WERI-Rb-1 (cell line): ENCODE measurements at regions not wholly inside any gene's neighbourhood (a gene's known extent, or its start where the extent isn't known, plus 50 kb on each side); places are given as distances from the start of the nearest gene placed in this dataset.

Experiments
- DNase-seq: peaks from one replicate; pipeline ENCODE4 v3.0.0-alpha.2; 2020
- H3K27ac ChIP-seq: fragments of 250-450 bp; sonication (Bioruptor Pico); 2 replicates; pipeline ENCODE4 v1.5.1; 2020; ENCODE audit warnings: mild to moderate bottlenecking, moderate library complexity
- H3K27me3 ChIP-seq: fragments of 250-450 bp; sonication (Bioruptor Pico); 2 replicates; pipeline ENCODE4 v1.5.1; 2021; ENCODE audit warnings: mild to moderate bottlenecking, low read depth, moderate library complexity; ENCODE audit not compliant: insufficient read depth, severe bottlenecking
- H3K36me3 ChIP-seq: fragments of 250-450 bp; sonication (Bioruptor Pico); 2 replicates; pipeline ENCODE4 v1.5.1; 2020; ENCODE audit warnings: mild to moderate bottlenecking, moderate library complexity
- H3K4me3 ChIP-seq: 2 replicates; pipeline ENCODE4 v1.5.1; 2011; ENCODE audit warnings: low read depth, mild to moderate bottlenecking, control low read depth, low read length
- H3K9me3 ChIP-seq: fragments of 250-450 bp; sonication (Bioruptor Pico); 2 replicates; pipeline ENCODE4 v1.5.1; 2021; ENCODE audit warnings: mild to moderate bottlenecking, moderate library complexity; ENCODE audit not compliant: severe bottlenecking
- TF ChIP-seq, protein P1 (sequence below): IDR thresholded peaks from 2 replicates; pipeline ENCODE4 v1.5.1; 2011; ENCODE audit warnings: low read depth, mild to moderate bottlenecking, control low read depth, inconsistent platforms, low read length

DNA sequence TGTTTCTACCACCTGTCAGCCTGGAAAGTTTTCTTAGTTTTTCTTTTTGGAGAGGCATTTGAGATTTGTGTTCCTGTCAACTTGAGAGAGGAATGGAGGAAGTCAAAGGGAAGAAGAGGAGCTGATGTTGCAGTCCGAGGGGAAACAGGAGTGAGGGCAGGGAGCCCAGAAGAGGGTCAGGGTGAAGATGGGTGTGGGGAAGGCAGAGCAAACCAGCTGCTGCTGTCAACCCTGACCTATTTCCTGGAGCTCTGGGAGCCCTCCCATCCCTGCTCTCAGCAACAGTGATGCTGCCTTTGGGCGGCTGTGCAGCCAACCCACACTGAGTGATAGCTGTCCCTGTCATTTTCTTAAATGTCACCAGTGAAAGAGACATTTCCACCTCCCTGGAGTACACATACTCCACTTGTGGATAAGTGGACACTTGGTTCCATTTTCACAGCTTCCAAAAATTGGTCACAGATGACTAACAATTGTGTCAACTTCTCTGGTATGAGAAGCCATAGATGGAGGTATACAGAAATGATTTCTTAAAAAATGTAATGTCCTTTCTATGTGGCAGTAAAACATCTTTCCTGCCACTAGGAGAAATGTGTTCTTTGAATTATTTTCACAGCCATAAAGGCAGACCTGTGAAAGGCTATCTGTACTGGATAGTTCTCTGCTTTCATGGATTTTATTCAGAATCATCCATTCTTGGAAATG is 556.3 kb upstream of the TBL1XR1 start:
- DNase-seq: no peak

DNA sequence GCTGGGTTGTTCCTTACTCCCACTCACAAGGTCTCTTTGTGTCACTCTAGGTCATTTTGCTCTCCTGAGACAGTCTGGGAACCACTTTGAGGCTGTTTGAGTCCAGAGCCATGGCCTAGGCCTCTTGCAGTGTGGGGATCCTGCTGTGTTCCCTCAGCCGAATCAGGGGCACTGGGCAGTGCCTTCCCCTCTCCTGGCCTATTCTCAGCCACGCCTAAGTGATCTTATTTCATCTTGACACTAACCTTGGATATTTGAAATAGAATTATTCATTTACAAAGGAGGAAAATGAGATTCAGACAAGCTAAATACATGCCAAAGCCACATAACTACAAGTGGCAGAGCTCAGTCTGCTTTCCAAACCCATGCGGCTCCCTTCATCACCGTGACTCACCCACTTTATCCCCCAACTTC is 557.2 kb upstream of the TBL1XR1 start:
- TF ChIP-seq, protein P1, sequence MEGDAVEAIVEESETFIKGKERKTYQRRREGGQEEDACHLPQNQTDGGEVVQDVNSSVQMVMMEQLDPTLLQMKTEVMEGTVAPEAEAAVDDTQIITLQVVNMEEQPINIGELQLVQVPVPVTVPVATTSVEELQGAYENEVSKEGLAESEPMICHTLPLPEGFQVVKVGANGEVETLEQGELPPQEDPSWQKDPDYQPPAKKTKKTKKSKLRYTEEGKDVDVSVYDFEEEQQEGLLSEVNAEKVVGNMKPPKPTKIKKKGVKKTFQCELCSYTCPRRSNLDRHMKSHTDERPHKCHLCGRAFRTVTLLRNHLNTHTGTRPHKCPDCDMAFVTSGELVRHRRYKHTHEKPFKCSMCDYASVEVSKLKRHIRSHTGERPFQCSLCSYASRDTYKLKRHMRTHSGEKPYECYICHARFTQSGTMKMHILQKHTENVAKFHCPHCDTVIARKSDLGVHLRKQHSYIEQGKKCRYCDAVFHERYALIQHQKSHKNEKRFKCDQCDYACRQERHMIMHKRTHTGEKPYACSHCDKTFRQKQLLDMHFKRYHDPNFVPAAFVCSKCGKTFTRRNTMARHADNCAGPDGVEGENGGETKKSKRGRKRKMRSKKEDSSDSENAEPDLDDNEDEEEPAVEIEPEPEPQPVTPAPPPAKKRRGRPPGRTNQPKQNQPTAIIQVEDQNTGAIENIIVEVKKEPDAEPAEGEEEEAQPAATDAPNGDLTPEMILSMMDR: no peak

More for the DNA sequence above, 556.3 kb upstream of the TBL1XR1 start:
- H3K27ac ChIP-seq: no peak overlapping the region
- H3K4me3 ChIP-seq: no peak overlapping the region
- TF ChIP-seq, protein P1: no peak
- no peaks in the 10 kb centered on the region for H3K9me3 ChIP-seq
- no peaks in the 10 kb centered on the region for H3K27me3 ChIP-seq
- no peaks in the 10 kb centered on the region for H3K36me3 ChIP-seq

DNA sequence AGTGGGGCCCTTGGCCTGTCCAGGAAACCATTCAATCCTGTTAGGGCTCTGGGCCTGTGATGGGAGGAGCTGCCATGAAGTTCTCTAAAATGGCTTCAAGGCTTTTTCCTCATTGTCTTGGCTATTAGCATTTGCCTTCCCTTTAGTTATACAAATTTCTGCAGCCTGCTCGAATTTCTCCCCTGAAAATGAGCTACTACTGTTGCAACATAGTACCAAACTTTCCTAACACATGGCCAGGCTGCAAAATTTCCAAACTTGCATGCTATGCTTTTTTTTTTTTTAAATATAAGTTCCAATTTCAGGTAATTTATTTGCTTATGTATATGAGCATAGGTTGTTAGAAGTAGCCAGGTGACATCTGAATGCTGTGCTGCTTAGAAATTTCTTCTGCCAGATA is 560.8 kb upstream of the TBL1XR1 start:
- no peak for DNase-seq
- TF ChIP-seq, protein P1: no peak
- no peak overlapping the region for H3K27ac ChIP-seq
- no peaks in the 10 kb centered on the region for H3K36me3 ChIP-seq
- H3K27me3 ChIP-seq: no peaks in the 10 kb centered on the region
- H3K4me3 ChIP-seq: no peak overlapping the region
- H3K9me3 ChIP-seq: peaks cover 3% of the 10 kb centered on the region

More for the DNA sequence above, 557.2 kb upstream of the TBL1XR1 start:
- Histone ChIP-seq H3K27ac (no peak overlapping the region), H3K9me3 (no peaks in the 10 kb centered on the region), H3K27me3 (no peaks in the 10 kb centered on the region), H3K36me3 (no peaks in the 10 kb centered on the region), H3K4me3 (no peak overlapping the region)
- DNase-seq: no peak

DNA sequence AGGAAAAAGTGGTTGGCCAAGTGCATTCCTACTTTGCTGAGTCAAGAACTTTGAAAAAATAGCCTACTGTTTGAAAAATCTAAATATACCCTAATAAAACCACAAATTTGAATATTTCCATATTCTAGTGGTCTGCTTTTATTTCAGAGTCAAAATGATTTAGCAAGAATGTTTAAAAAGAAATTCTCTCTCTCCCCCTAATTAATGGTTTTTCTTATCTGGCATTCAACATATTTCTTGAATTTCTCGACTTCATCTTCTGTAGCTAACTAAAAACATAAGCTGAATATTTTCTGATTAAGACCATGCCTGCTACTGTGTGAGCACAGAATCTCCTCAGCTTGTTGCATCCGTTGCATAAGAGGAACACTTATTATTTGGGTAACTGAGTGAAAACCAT is 563.5 kb upstream of the TBL1XR1 start:
- Histone ChIP-seq H3K27me3 (no peaks in the 10 kb centered on the region), H3K27ac (no peak overlapping the region), H3K36me3 (no peaks in the 10 kb centered on the region), H3K4me3 (no peak overlapping the region), H3K9me3 (peaks cover 3% of the 10 kb centered on the region)
- DNase-seq: no peak
- TF ChIP-seq, protein P1: no peak

DNA sequence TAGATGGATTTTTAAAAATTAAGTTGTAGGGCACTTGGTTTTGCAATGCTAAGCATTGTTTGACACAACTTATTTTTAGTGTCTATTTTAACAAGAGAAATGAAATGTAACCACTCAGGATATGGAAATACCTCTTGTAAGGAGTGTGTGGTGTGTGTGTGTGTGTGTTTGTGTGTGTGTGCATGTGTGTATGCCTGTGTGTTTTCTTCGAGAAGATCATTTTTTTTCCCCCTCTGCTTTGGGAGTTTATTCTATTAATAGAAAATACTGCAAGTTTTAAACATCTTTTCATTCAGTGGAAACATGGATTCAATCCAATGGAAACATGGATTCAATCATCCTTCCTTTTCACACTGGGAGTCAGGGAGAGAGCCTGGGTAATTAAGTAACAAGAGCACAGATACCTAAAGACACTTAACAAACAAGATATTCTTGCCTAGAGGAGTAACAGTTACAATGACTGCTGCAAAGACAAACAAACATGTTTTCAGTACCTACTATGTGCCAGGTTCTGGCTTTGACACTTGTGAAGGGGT is 567.2 kb upstream of the TBL1XR1 start:
- no peak for DNase-seq
- no peaks in the 10 kb centered on the region for H3K36me3 ChIP-seq
- no peak overlapping the region for H3K4me3 ChIP-seq
- peaks cover 3% of the 10 kb centered on the region for H3K9me3 ChIP-seq
- H3K27me3 ChIP-seq: no peaks in the 10 kb centered on the region
- TF ChIP-seq, protein P1: no peak
- no peak overlapping the region for H3K27ac ChIP-seq
